WTC11 (cell line): ENCODE measurements at regions not wholly inside any gene's neighbourhood (a gene's known extent, or its start where the extent isn't known, plus 50 kb on each side); places are given as distances from the start of the nearest gene placed in this dataset.

ENCODE experiments used
- ATAC-seq: fragments of 200-7000 bp; cut with Tn5 transposase; 2 replicates; pipeline ENCODE4 v1.10.0; 2021; ENCODE audit warnings: mild to moderate bottlenecking, moderate library complexity
- CTCF ChIA-PET: fragments of 300-600 bp; sonication (Branson Sonifier 250); formaldehyde crosslinking; loops from one replicate; lab custom pipeline; 2021; ENCODE audit warnings: antibody characterized with exemption; lab: Charles Lee
- POLR2A ChIA-PET: fragments of 350-600 bp; sonication (Branson Sonifier 250); formaldehyde crosslinking; loops from one replicate; lab custom pipeline; 2021; ENCODE audit warnings: antibody characterized with exemption; lab: Charles Lee
- DNase-seq: peaks from one replicate; pipeline ENCODE4 v3.0.0; 2021; ENCODE audit warnings: low spot score
- H3K27ac Mint-ChIP-seq: 2 replicates; pipeline ENCODE4 v1.8.0; 2021; ENCODE audit warnings: mixed read lengths
- H3K27me3 Mint-ChIP-seq: 2 replicates; pipeline ENCODE4 v1.8.0; 2021; ENCODE audit warnings: low read depth, mild to moderate bottlenecking, moderate library complexity, mixed read lengths
- H3K36me3 Mint-ChIP-seq: 2 replicates; pipeline ENCODE4 v1.8.0; 2021; ENCODE audit warnings: mixed read lengths
- H3K4me1 Mint-ChIP-seq: 2 replicates; pipeline ENCODE4 v1.8.0; 2022; ENCODE audit warnings: mixed read lengths
- H3K4me3 Mint-ChIP-seq: 2 replicates; pipeline ENCODE4 v1.8.0; 2021; ENCODE audit warnings: mild to moderate bottlenecking, moderate library complexity, mixed read lengths
- H3K9me3 Mint-ChIP-seq: 2 replicates; pipeline ENCODE4 v1.8.0; 2021; ENCODE audit warnings: mixed read lengths
- AFF4 ChIP-seq: sonication (generic); formaldehyde crosslinking; IDR thresholded peaks from 2 replicates; pipeline ENCODE4 v1.8.1; 2023; ENCODE audit warnings: mild to moderate bottlenecking, missing genetic modification reagents, borderline replicate concordance
- ARID4B ChIP-seq: sonication (generic); formaldehyde crosslinking; IDR thresholded peaks from 2 replicates; pipeline ENCODE4 v1.8.0; 2023; ENCODE audit warnings: missing genetic modification reagents, mild to moderate bottlenecking, borderline replicate concordance
- ATF3 ChIP-seq: sonication (generic); formaldehyde crosslinking; conservative IDR thresholded peaks from 2 replicates; pipeline ENCODE4 v1.8.1; 2022; ENCODE audit warnings: mild to moderate bottlenecking, missing genetic modification reagents
- CDX4 ChIP-seq: fragments of 250-450 bp; sonication (Bioruptor Pico); IDR thresholded peaks from 2 replicates; pipeline ENCODE4 v1.9.0; 2021; ENCODE audit warnings: moderate library complexity, mild to moderate bottlenecking, inconsistent platforms, borderline replicate concordance
- CREB1 ChIP-seq: sonication (generic); formaldehyde crosslinking; IDR thresholded peaks from 2 replicates; pipeline ENCODE4 v1.8.0; 2023; ENCODE audit warnings: mild to moderate bottlenecking, missing genetic modification reagents
- CREM ChIP-seq: sonication (generic); formaldehyde crosslinking; IDR thresholded peaks from 2 replicates; pipeline ENCODE4 v1.8.1; 2022; ENCODE audit warnings: mild to moderate bottlenecking, missing genetic modification reagents, moderate library complexity
- E2F5 ChIP-seq: sonication (generic); formaldehyde crosslinking; IDR thresholded peaks from 2 replicates; pipeline ENCODE4 v1.8.1; 2022; ENCODE audit warnings: mild to moderate bottlenecking, moderate library complexity, missing genetic modification reagents
- ERG ChIP-seq: fragments of 250-450 bp; sonication (Bioruptor Pico); IDR thresholded peaks from 2 replicates; pipeline ENCODE4 v1.8.0; 2021; ENCODE audit warnings: mild to moderate bottlenecking
- FOXJ3 ChIP-seq: sonication (generic); formaldehyde crosslinking; IDR thresholded peaks from 2 replicates; pipeline ENCODE4 v1.9.0; 2021; ENCODE audit warnings: missing genetic modification reagents, mild to moderate bottlenecking, borderline replicate concordance
- KAT7 ChIP-seq: sonication (generic); formaldehyde crosslinking; IDR thresholded peaks from 2 replicates; pipeline ENCODE4 v1.8.1; 2023; ENCODE audit warnings: missing genetic modification reagents, mild to moderate bottlenecking, borderline replicate concordance
- NR3C1 ChIP-seq: sonication (generic); formaldehyde crosslinking; conservative IDR thresholded peaks from 2 replicates; pipeline ENCODE4 v1.8.1; 2023; ENCODE audit warnings: low read depth, mild to moderate bottlenecking, missing genetic modification reagents
- PRRX2 ChIP-seq: fragments of 250-450 bp; sonication (Bioruptor Pico); IDR thresholded peaks from 2 replicates; pipeline ENCODE4 v1.8.0; 2021; ENCODE audit warnings: mild to moderate bottlenecking
- TEAD1 ChIP-seq: sonication (generic); formaldehyde crosslinking; IDR thresholded peaks from 2 replicates; pipeline ENCODE4 v1.8.0; 2022; ENCODE audit warnings: mild to moderate bottlenecking, missing genetic modification reagents
- ZMAT4 ChIP-seq: fragments of 250-450 bp; sonication (Bioruptor Pico); IDR thresholded peaks from 2 replicates; pipeline ENCODE4 v1.9.0; 2021; ENCODE audit warnings: mild to moderate bottlenecking
- ZNF281 ChIP-seq: sonication (generic); formaldehyde crosslinking; IDR thresholded peaks from 2 replicates; pipeline ENCODE4 v1.8.0; 2023; ENCODE audit warnings: mild to moderate bottlenecking, missing genetic modification reagents
- ZNF317 ChIP-seq: sonication (generic); formaldehyde crosslinking; IDR thresholded peaks from 2 replicates; pipeline ENCODE4 v1.8.1; 2023; ENCODE audit warnings: low read depth, mild to moderate bottlenecking, moderate library complexity, missing genetic modification reagents, borderline replicate concordance
- ZNF423 ChIP-seq: fragments of 250-450 bp; sonication (Bioruptor Pico); IDR thresholded peaks from 2 replicates; pipeline ENCODE4 v2.1.2; 2022; ENCODE audit warnings: mild to moderate bottlenecking, moderate library complexity

- no peak for TF ChIP-seq AFF4 (CRISPR knock-in tag)
- TF ChIP-seq ERG (CRISPR knock-in tag): no peak
- TF ChIP-seq TEAD1: no peak
- no peak for TF ChIP-seq ZNF281
- no peak for TF ChIP-seq PRRX2 (CRISPR knock-in tag)
- TF ChIP-seq ATF3 (CRISPR knock-in tag): no peak
- TF ChIP-seq CREM (CRISPR knock-in tag): no peak
- TF ChIP-seq E2F5 (CRISPR knock-in tag): no peak
- no peak for TF ChIP-seq CDX4 (CRISPR knock-in tag)
- TF ChIP-seq FOXJ3 (CRISPR knock-in tag): no peak
These were observed 144.4 kb downstream of the NSG2 start (continued) for GRCh38 chr5:174189654-174190541.

- H3K27ac Mint-ChIP-seq: no peak overlapping the region
- DNase-seq (no peak), ATAC-seq (no peak)
- H3K27me3 Mint-ChIP-seq: no peaks in the 10 kb centered on the region; the same call in 1 of the 2 replicates
- CTCF ChIA-PET: interaction anchor here (0.5 to 1.6 kb wide), 2 partner anchors 121 to 155 kb away, joined by 3 to 5 read pairs; no protein-coding TSS in a partner anchor
- POLR2A ChIA-PET: no interaction called here
- H3K4me1 Mint-ChIP-seq: peaks cover 16% of the 10 kb centered on the region
- H3K4me3 Mint-ChIP-seq: no peak overlapping the region
- no peaks in the 10 kb centered on the region for H3K36me3 Mint-ChIP-seq
- H3K9me3 Mint-ChIP-seq: no peaks in the 10 kb centered on the region
- TF ChIP-seq ARID4B (CRISPR knock-in tag): no peak
- TF ChIP-seq ZNF317 (CRISPR knock-in tag): no peak
- no peak for TF ChIP-seq KAT7 (CRISPR knock-in tag)
- no peak for TF ChIP-seq ZMAT4 (CRISPR knock-in tag)
- no peak for TF ChIP-seq NR3C1 (CRISPR knock-in tag)
- TF ChIP-seq ZNF423 (CRISPR knock-in tag): no peak
- TF ChIP-seq CREB1 (CRISPR knock-in tag): no peak
These were observed 145.6 kb downstream of the NSG2 start for GRCh38 chr5:174191076-174191475.
